GM20000 (cell line): ENCODE measurements at regions not wholly inside any gene's neighbourhood (a gene's known extent, or its start where the extent isn't known, plus 50 kb on each side); places are given as distances from the start of the nearest gene placed in this dataset.
"Not testable (repeated sequence)": the region's sequence is repeated elsewhere in the genome, so short reads cannot be mapped to it uniquely, and the experiment has no call there.

Experiments used
- DNase-seq: peaks from one replicate; pipeline ENCODE4 v3.0.0; 2012; ENCODE audit warnings: low spot score
- TF ChIP-seq, protein P1 (sequence below): IDR thresholded peaks from 2 replicates; pipeline ENCODE4 v1.5.1; 2012; ENCODE audit warnings: mild to moderate bottlenecking, control low read depth; ENCODE audit errors: extremely low read depth, missing control alignments

DNA sequence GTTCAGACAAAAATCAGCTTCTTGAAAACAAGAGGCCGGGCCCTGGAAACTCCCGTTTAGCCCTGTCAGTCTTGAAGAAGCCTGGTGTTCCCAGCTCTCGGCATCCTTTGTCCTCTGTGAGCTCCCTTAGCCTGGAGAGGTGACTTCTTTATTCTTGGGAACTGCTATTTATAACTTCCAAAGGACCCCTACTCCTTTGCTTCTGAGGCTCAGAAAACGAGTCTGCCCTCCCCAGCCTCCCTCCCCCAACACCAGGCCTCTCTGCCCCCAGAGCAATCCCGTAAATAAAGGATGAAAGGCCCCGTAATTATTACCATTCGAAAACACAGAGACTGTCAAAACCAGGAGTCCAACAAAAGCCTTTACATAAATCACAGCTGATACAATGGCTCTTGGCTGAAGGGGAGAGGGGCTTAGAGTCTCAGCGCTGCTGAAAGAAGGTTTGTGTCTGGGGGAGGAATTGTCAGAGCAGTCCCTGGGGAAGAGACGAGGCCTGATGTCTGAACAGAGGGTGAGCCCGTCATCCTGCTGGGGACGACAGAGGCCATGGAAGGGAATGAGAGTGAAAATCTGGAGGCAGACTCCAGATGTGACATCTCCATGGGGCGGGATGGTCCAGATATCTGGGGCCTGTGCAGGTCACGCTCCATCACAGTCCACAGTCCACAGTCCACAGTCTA lies 283.0 kb downstream of the MYCN start:
- TF ChIP-seq, protein P1, sequence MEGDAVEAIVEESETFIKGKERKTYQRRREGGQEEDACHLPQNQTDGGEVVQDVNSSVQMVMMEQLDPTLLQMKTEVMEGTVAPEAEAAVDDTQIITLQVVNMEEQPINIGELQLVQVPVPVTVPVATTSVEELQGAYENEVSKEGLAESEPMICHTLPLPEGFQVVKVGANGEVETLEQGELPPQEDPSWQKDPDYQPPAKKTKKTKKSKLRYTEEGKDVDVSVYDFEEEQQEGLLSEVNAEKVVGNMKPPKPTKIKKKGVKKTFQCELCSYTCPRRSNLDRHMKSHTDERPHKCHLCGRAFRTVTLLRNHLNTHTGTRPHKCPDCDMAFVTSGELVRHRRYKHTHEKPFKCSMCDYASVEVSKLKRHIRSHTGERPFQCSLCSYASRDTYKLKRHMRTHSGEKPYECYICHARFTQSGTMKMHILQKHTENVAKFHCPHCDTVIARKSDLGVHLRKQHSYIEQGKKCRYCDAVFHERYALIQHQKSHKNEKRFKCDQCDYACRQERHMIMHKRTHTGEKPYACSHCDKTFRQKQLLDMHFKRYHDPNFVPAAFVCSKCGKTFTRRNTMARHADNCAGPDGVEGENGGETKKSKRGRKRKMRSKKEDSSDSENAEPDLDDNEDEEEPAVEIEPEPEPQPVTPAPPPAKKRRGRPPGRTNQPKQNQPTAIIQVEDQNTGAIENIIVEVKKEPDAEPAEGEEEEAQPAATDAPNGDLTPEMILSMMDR: no peak
- no peak for DNase-seq

DNA sequence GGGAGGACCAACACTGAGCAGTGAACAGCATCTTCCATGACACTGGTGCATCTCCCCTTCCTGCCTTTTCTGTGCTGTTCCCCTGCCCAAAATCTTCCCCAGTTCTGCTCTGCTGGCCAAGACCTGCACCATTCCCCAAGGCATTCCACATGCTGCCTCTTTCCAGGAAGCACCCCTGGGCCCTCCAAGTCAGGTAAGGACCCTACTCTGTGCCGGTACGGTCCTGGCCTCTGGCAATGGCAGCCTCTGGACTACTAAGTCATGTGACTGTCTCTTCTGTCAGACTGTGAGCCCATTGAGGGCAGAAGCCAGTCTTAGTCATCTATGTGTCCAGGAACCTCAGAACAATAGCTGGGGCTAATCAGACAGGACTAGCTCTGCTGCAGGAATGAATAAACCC lies 282.0 kb downstream of the MYCN start:
- TF ChIP-seq, protein P1: no peak
- no peak for DNase-seq

DNA sequence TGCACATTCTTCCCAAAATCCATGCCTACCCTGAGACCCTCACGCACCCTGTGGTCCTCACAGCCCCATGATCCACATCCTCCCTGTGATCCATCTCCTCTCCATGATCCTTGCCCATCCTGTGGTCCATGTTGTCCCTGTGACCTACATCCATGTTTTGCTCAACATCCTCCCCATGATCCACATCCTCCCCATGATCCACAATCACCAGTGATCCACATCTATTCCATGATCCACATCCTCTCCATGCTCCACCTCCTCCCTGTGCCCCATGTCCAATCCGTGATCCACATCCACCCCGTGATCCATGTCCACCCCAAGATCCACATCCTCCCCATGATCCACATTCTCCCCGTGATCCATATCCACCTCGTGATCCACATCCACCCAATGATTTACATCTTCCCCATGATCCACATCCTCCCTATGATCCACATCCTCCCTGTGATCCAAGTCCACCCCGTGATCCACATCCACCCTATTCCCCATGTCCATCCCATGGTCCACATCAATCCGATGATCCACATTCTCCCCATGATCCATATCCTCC lies 281.2 kb downstream of the MYCN start:
- DNase-seq: no peak
- TF ChIP-seq, protein P1: no peak

DNA sequence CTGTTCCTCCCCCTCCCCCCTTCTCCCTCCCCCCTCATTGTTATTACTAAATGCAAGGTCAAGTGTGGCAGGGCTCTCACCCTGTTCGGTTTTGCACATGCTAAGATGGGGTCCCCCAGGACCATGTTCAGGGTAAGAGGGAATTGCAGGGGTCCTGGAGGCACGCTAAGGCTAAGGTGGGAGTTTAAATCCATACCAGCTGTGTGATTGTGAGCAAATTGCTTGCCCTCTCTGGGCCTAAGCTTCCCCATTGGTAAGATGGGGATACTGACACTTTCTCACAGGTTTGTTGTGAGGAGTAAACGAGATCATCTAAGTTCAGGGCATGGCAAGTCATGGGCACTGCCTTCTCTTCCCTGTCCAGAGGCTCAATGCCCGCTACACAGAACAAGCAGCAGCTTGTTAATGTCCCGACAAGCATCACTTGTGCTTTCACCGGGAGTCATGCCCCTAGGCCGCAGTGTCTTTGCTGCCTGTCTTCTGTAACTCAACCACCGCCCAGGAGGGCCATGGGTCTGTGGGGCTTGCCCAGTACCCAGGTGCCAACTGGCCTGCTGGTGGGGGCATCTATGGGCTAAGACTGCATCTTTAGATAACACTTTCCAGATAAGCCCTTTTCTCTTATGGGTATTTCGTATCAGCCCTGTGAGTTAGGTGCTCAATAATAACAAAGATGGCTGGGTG lies 279.1 kb downstream of the MYCN start:
- TF ChIP-seq, protein P1: no peak
- DNase-seq: no peak

DNA sequence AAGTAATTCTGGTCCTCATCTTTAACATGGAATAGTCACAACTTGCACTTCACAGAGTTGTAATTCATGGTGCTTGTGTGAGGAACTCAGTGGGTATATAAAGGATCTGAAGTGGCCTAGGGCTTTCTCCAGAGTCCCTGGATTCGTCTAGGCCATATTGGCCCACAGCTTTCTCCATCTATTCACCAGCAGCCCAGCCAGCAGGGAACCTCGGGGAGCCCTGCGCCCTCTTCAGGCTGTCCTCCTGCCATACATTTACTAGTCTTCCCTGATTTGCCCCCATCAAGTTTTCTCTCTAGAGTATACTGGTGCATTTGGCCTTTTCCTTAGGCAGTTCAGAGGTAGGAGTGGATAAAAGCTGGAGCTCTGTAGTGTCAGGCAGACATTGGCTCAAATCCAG lies 278.3 kb downstream of the MYCN start:
- DNase-seq: peak; percentile 42
- TF ChIP-seq, protein P1: peak; percentile 7

DNA sequence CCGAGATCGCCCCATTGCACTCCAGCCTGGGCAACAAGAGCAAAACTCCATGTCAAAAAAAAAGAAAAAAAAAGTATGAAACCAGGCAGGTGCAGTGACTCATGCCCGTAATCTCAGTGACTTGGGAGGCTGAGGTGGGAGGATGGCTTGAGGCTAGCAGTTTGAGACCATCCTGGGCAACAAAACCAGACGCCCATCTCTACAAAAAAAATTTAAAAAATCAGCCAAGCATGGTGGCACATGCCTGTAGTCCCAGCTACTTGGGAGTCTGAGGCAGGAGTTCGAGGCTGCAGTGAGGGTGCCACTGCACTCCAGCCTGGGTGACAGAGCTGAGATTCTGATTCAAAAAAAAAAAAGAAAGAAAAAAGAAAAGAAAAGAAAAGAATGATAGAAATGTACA lies 277.8 kb downstream of the MYCN start:
- no peak for DNase-seq
- TF ChIP-seq, protein P1: no peak

DNA sequence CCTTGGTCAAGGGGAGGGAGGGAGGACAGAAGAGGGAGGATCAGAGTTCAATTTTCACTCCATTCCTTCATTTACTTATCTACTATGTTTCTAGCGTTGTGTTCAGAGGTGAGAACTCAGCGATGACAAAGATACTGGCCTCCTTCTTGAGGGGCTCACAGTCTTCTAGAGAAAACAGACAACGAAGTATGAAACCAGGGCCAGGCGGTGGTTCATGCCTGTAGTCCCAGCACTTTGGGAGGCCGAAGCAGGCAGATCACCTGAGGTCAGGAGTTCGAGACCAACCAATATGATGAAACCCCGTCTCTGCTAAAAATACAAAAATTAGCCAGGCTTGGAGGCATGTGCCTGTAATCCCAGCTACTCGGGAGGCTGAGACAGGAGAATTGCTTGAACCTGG lies 277.4 kb downstream of the MYCN start:
- not testable (repeated sequence) for DNase-seq
